Esophagus squamous epithelium (tissue), 5 donors: ENCODE measurements at regions not wholly inside any gene's neighbourhood (a gene's known extent, or its start where the extent isn't known, plus 50 kb on each side); places are given as distances from the start of the nearest gene placed in this dataset.
A peak's percentile ranks its signal among the peaks of the same experiment; 100 is the strongest.
"Not testable (repeated sequence)": the region's sequence is repeated elsewhere in the genome, so short reads cannot be mapped to it uniquely, and the experiment has no call there.

ENCODE experiments used
- DNase-seq: peaks from one replicate; lab custom pipeline; 2025; lab: John Stamatoyannopoulos, UW
- H3K27ac ChIP-seq, 4 donors: fragments of 200-600 bp; sonication (generic); one replicate each; pipeline ENCODE4 v1.5.1; 2016 to 2019; ENCODE audit warnings: mild to moderate bottlenecking in 1 of 4
- H3K27me3 ChIP-seq, 4 donors: fragments of 200-600 bp; sonication (generic); 1 replicate in 3 of 4; 2 replicates in 1 of 4; pipeline versions ENCODE4 v1.5.1 to v1.6.0; 2017 to 2021; ENCODE audit warnings: antibody characterized with exemption in 1 of 4
- H3K36me3 ChIP-seq, 3 donors: fragments of 200-600 bp; sonication (generic); one replicate each; pipeline ENCODE4 v1.5.1; 2016 to 2019
- H3K4me1 ChIP-seq, 3 donors: fragments of 200-600 bp; sonication (generic); one replicate each; pipeline ENCODE4 v1.5.1; 2017 to 2019
- H3K4me3 ChIP-seq, 4 donors: fragments of 200-600 bp; sonication (generic); 1 replicate in 3 of 4; 2 replicates in 1 of 4; pipeline ENCODE4 v1.5.1; 2016 to 2019; ENCODE audit warnings: mild to moderate bottlenecking in 2 of 4, moderate library complexity in 1 of 4
- H3K9me3 ChIP-seq, 3 donors: fragments of 200-600 bp; sonication (generic); one replicate each; pipeline ENCODE4 v1.5.1; 2016 to 2019
- CTCF ChIP-seq, 6 experiments: fragments of 450-650 bp in 4 of 6; fragments of 200-600 bp in 2 of 6; sonication (generic) in 2 of 6; IDR thresholded peaks; one replicate each; pipeline ENCODE4 v1.5.1; 2016 to 2019; ENCODE audit warnings: antibody characterized with exemption in 6 of 6, mild to moderate bottlenecking in 4 of 6, moderate library complexity in 4 of 6
- POLR2A ChIP-seq, 4 donors: fragments of 450-650 bp; IDR thresholded peaks; one replicate each; pipeline ENCODE4 v1.6.1; 2017; ENCODE audit warnings: antibody characterized with exemption in 4 of 4, mild to moderate bottlenecking in 4 of 4, moderate library complexity in 3 of 4
- WGBS, 2 donors: methylation state at CpG; one replicate each; pipeline ENCODE4 v1.1.5; 2018; 5-methylcytosine and 5-hydroxymethylcytosine counted together
- intact Hi-C: fragments of 100-400 bp; cut with DNase I; formaldehyde crosslinking; loops from one replicate; pipeline ENCODE4 v1.15.0; 2022
- donor health status: DM: yes; HTN: yes; CAD: no.

DNA sequence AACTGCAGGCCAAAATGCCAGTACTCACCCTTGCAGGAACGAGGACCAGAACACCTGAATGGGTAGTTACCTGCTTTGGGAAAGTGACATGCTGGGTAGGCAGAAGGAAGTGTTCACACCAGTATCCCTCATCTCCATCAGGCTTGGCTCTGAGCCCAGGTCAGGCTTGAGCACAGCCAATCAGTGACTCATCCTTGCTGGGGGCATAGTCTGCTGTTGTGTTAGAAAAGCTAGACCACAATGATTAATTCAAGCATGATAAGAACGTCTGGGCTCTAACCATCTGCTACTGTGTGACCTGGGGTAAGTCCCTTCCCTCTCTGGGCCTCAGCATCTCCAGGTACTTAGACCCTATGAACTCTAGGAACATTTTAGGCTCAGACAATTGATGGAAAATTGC, 450.4 kb downstream of the MIAT start:
- whole genome bisulfite sequencing, 2 donors, result 0% methylated on average over 1 of the region's 2 CpGs
- no peak for DNase-seq
- TF ChIP-seq POLR2A (IDR thresholded peaks at IDR 0.05), result no peak
- TF ChIP-seq CTCF (IDR thresholded peaks at IDR 0.05), result no peak
- Histone ChIP-seq H3K27ac (peak overlapping the region in 3 of 4 donors; percentile 61 to 72 (median 67)), H3K36me3 (no peaks in the 10 kb centered on the region), H3K27me3 (no peaks in the 10 kb centered on the region), H3K4me3 (no peak overlapping the region), H3K4me1 (peaks cover 8 to 54% (median 18%) of the 10 kb centered on the region in 3 donors), H3K9me3 (no peaks in the 10 kb centered on the region)
- intact Hi-C loops, result no loop called here

DNA sequence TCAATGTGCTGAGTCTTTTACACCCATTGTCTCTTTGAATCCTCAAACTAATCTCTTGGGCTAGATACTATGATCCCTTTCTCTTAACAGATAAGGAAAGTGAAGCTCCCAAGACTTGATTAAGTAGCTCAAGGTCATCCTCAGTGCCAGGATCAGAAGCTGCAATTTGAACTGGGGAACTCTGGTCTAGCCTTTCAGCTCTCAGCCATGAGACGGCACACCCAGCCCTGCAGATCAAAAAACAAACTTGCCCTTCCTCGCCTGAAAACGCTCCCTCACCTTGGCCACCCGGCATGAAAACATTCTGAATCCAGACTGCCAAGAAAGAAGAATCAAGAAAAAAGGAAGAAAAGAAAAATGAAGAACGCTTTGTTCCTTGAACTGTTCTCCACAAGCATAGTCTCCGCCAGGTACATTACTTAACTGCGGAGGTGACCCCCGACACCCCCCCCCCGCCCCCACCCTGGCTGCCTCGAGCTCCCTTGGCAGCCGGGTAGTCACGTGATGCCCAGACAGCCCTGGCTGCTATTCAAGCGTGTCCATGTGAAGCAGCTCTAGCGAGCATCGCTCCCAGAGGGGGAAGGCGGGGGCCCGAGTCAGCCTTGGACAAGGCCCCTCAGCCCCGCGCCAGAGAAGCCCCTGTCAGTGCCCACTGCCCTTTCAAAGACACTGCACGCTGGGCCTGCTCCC, 451.2 kb downstream of the MIAT start:
- Histone ChIP-seq H3K9me3 (no peaks in the 10 kb centered on the region), H3K27ac (peak overlapping the region in 3 of 4 donors; percentile 61 to 72 (median 67)), H3K36me3 (no peaks in the 10 kb centered on the region), H3K4me1 (peaks cover 12 to 62% (median 21%) of the 10 kb centered on the region in 3 donors), H3K4me3 (no peak overlapping the region), H3K27me3 (no peaks in the 10 kb centered on the region)
- WGBS, 2 donors, result 21 to 40% methylated on average over 10 to 16 of the region's 20 CpGs
- DNase-seq, result no peak
- intact Hi-C loops, result no loop called here
- TF ChIP-seq CTCF (IDR thresholded peaks at IDR 0.05) (no peak), POLR2A (IDR thresholded peaks at IDR 0.05) (no peak)

DNA sequence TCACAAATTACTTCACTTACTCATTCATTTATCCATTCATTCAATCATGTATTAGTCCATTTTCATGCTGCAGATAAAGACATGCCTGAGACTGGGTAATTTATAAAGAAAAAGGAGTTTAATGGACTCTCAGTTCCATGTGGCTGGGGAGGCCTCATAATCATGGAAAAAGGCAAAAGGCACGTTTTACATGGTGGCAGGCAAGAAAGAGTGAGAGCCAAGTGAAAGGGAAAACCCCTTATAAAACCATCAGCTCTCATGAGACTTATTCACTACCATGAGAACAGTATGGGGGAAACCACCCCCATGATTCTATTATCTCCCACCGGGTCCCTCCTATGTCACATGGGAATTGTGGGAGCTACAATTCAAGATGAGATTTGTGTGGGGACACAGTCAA, 452.0 kb downstream of the MIAT start:
- H3K36me3 ChIP-seq, H3K4me3 ChIP-seq, intact Hi-C loops, H3K27me3 ChIP-seq, H3K27ac ChIP-seq, H3K9me3 ChIP-seq, DNase-seq: not testable (repeated sequence)
- WGBS, 2 donors, result 56 to 67% methylated on average over 2 of the region's 2 CpGs
- peaks cover 12 to 63% (median 21%) of the 10 kb centered on the region in 3 donors for H3K4me1 ChIP-seq

DNA sequence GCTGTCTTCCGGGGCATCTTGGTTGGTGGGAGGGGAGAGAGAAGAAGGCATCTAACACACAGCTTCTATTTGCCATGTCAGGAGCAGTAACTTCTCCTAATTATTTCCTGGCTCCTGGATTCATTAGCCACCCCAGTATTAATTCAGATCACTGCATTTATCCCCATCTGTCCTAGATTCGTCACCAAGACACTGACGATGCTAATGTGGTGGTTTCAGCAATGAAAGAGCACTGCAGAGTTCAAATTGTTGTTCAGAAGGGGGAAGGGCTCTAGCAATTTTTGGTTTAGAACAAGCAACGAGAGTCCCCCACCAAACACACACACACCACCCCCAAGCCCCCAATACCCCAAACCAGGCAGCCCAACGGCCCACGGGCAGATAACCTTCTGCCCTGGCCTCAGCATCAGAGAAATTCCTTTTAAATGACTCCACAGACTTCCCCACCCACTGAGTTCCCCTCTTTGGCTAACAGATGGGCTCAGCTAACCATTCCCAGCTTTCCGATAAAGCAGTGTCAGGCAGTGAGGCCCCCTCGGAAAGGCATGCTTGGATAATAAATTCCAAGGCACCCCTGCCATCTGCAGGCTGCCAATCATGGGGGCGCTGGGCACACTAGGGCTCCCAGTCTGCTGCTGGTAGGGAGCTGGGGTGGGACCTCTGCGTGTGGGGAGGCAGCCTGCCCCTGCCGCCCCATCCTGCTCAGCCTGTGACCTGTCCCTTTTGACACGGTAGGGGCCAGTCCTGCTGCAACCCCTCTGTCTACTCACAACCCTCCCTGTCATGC, 453.5 kb downstream of the MIAT start:
- Histone ChIP-seq H3K36me3 (no peaks in the 10 kb centered on the region), H3K27me3 (no peaks in the 10 kb centered on the region), H3K4me3 (no peak overlapping the region), H3K9me3 (no peaks in the 10 kb centered on the region), H3K27ac (no peak overlapping the region), H3K4me1 (peaks cover 12 to 59% (median 21%) of the 10 kb centered on the region in 3 donors)
- no peak for TF ChIP-seq CTCF (IDR thresholded peaks at IDR 0.05)
- no peak for TF ChIP-seq POLR2A (IDR thresholded peaks at IDR 0.05)
- intact Hi-C loops, result no loop called here
- WGBS, 2 donors, result 44 to 53% methylated on average over 8 to 9 of the region's 12 CpGs
- no peak for DNase-seq

- Histone ChIP-seq H3K9me3 (no peaks in the 10 kb centered on the region), H3K4me1 (peaks cover 12 to 47% (median 18%) of the 10 kb centered on the region in 3 donors), H3K36me3 (no peaks in the 10 kb centered on the region), H3K27ac (peak overlapping the region in 1 of 4 donors; percentile 56), H3K4me3 (no peak overlapping the region), H3K27me3 (no peaks in the 10 kb centered on the region)
- intact Hi-C loops, result no loop called here
- DNase-seq, result no peak
- WGBS, 2 donors, result 64 to 65% methylated on average over 7 of the region's 7 CpGs
- no peak for TF ChIP-seq POLR2A (IDR thresholded peaks at IDR 0.05)
Measured at GRCh38 chr22:27111796-27112672, 454.6 kb downstream of the MIAT start.
